ENCODE measurements at regions not wholly inside any gene's neighbourhood (a gene's known extent, or its start where the extent isn't known, plus 50 kb on each side); places are given as distances from the start of the nearest gene placed in this dataset.

DNA sequence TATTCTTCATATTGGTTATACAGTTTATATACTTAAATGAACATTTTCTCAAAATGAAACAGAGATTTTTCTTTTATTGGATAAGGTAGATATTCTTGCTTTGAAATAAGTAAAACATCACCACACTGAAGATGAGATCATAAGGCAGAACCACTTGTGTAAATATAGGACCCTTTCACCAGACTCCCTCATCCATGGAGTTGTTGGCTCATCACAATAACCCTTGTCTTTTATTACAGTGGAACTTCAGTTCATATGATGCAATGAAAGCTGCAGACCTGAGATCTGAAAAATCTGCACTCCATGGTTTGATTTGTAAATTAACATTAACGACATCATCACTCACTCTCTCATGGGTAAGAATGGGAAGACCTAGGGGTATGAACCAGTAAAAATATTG is 51.9 kb upstream of the DBX2 start:
- no peak for TF ChIP-seq POLR2A (IDR thresholded peaks at IDR 0.05)
- TF ChIP-seq, protein P1, sequence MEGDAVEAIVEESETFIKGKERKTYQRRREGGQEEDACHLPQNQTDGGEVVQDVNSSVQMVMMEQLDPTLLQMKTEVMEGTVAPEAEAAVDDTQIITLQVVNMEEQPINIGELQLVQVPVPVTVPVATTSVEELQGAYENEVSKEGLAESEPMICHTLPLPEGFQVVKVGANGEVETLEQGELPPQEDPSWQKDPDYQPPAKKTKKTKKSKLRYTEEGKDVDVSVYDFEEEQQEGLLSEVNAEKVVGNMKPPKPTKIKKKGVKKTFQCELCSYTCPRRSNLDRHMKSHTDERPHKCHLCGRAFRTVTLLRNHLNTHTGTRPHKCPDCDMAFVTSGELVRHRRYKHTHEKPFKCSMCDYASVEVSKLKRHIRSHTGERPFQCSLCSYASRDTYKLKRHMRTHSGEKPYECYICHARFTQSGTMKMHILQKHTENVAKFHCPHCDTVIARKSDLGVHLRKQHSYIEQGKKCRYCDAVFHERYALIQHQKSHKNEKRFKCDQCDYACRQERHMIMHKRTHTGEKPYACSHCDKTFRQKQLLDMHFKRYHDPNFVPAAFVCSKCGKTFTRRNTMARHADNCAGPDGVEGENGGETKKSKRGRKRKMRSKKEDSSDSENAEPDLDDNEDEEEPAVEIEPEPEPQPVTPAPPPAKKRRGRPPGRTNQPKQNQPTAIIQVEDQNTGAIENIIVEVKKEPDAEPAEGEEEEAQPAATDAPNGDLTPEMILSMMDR (IDR thresholded peaks at IDR 0.05) = no peak
- no peaks in the 10 kb centered on the region for H3K4me1 ChIP-seq
- no peaks in the 10 kb centered on the region for H3K36me3 ChIP-seq (ENCODE audit: low read depth, missing control alignments)
- no peaks in the 10 kb centered on the region for H3K27me3 ChIP-seq
- WGBS, 2 donors = 88 to 92% methylated on average over 1 of the region's 1 CpG
- H3K27ac ChIP-seq = no peak overlapping the region
- no peak overlapping the region for H3K4me3 ChIP-seq
- DNase-seq = no peak
- no peaks in the 10 kb centered on the region for H3K9me3 ChIP-seq
- intact Hi-C loops (cut with DNase I; ENCODE audit: low total_unique reads) = no loop called here

- 91 to 92% methylated on average over 10 of the region's 10 CpGs for WGBS, 2 donors
- no peak overlapping the region for H3K4me3 ChIP-seq
- TF ChIP-seq, protein P1 (IDR thresholded peaks at IDR 0.05) = no peak
- no peak for TF ChIP-seq POLR2A (IDR thresholded peaks at IDR 0.05)
Observed at GRCh38 chr12:45105996-45106395, 55.1 kb upstream of the DBX2 start.

GRCh38 chr12:45112306-45112705 is 61.4 kb upstream of the DBX2 start:
- Histone ChIP-seq H3K4me3 (no peak overlapping the region), H3K4me1 (no peaks in the 10 kb centered on the region), H3K27me3 (no peaks in the 10 kb centered on the region), H3K36me3 (ENCODE audit: low read depth, missing control alignments) (no peaks in the 10 kb centered on the region), H3K27ac (no peak overlapping the region), H3K9me3 (no peaks in the 10 kb centered on the region)
- TF ChIP-seq, protein P1 (IDR thresholded peaks at IDR 0.05) = no peak
- TF ChIP-seq POLR2A (IDR thresholded peaks at IDR 0.05) = no peak
- intact Hi-C loops (cut with DNase I; ENCODE audit: low total_unique reads) = no loop called here
- WGBS, 2 donors = 74 to 87% methylated on average over 2 of the region's 2 CpGs
- no peak for DNase-seq

More at GRCh38 chr12:45105996-45106395, 55.1 kb upstream of the DBX2 start:
- intact Hi-C loops (cut with DNase I; ENCODE audit: low total_unique reads) = no loop called here
- Histone ChIP-seq H3K27me3 (no peaks in the 10 kb centered on the region), H3K36me3 (ENCODE audit: low read depth, missing control alignments) (no peaks in the 10 kb centered on the region), H3K27ac (no peak overlapping the region), H3K4me1 (no peaks in the 10 kb centered on the region), H3K9me3 (no peaks in the 10 kb centered on the region)
- no peak for DNase-seq

DNA sequence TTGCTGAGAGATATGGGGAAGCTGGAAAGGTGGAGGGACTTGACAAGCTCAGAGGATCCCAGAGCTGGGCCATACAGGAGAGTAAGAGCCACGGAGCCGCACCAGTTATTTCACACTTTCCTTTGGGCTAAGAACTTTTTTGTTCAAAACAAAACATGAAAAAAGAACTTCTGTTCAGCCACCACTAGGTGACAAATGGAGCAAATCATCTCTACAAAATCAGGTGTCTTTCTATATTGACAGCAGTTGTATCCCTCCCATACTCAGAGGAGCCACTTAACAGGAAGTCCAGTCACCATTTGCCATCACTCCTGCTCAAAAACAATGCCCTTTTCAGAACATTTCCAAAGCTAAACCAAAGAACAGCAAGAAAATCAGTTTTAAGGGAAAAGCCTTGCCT is 70.3 kb upstream of the DBX2 start:
- Histone ChIP-seq H3K27ac (no peak overlapping the region), H3K4me1 (no peaks in the 10 kb centered on the region), H3K27me3 (no peaks in the 10 kb centered on the region), H3K36me3 (ENCODE audit: low read depth, missing control alignments) (no peaks in the 10 kb centered on the region), H3K4me3 (no peak overlapping the region), H3K9me3 (no peaks in the 10 kb centered on the region)
- no peak for DNase-seq
- intact Hi-C loops (cut with DNase I; ENCODE audit: low total_unique reads) = no loop called here
- no peak for TF ChIP-seq POLR2A (IDR thresholded peaks at IDR 0.05)
- TF ChIP-seq, protein P1 (IDR thresholded peaks at IDR 0.05) = no peak
- 84 to 86% methylated on average over 2 of the region's 2 CpGs for WGBS, 2 donors

DNA sequence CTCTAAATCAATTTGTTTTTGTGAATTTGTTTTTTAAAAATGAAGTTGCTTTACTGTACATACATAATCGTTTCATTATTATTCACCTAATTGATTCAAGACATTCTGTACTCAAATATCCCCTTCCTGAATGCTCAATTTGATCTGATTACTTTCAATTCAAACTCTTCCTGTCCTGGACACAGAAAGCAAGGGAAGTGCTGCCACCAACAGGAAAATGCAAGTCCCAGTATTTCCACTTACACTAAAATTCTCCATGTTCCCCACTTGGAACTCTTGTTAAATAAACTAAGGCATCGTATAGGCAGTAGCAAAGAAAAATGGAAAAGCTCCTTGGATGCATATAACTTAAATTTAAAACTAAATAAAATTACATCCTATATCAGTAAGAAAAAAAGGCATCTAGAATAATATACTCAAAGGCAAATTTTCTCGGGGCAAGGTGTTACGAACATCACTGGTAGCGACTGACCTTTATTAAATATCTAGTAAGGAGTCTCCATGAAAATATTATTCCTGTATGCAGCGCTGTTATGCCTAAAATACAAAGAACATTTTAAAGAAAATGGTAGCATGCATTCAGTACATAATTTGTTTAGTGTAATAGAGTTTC is 72.0 kb upstream of the DBX2 start:
- Histone ChIP-seq H3K4me3 (no peak overlapping the region), H3K27ac (no peak overlapping the region), H3K9me3 (no peaks in the 10 kb centered on the region), H3K36me3 (ENCODE audit: low read depth, missing control alignments) (no peaks in the 10 kb centered on the region), H3K27me3 (no peaks in the 10 kb centered on the region), H3K4me1 (no peaks in the 10 kb centered on the region)
- TF ChIP-seq POLR2A (IDR thresholded peaks at IDR 0.05) = no peak
- TF ChIP-seq, protein P1 (IDR thresholded peaks at IDR 0.05) = no peak
- intact Hi-C loops (cut with DNase I; ENCODE audit: low total_unique reads) = no loop called here
- peak; percentile 16 for DNase-seq
- WGBS, 2 donors = 46 to 54% methylated on average over 6 of the region's 6 CpGs
